ENCODE measurements at regions not wholly inside any gene's neighbourhood (a gene's known extent, or its start where the extent isn't known, plus 50 kb on each side); places are given as distances from the start of the nearest gene placed in this dataset.
"Not testable (repeated sequence)": the region's sequence is repeated elsewhere in the genome, so short reads cannot be mapped to it uniquely, and the experiment has no call there.

- DNase-seq (ENCODE audit: low read depth, low spot score) = no peak
- H3K4me3 ChIP-seq (ENCODE audit: control insufficient read depth in 2 of 3, extremely low read depth in 1 of 3, insufficient read depth in 2 of 3, low read depth in 1 of 3, low read length in 3 of 3) = no peak overlapping the region
- no peaks in the 10 kb centered on the region for H3K9me3 ChIP-seq (ENCODE audit: control insufficient read depth, low read depth, low read length)
- TF ChIP-seq, protein P1, sequence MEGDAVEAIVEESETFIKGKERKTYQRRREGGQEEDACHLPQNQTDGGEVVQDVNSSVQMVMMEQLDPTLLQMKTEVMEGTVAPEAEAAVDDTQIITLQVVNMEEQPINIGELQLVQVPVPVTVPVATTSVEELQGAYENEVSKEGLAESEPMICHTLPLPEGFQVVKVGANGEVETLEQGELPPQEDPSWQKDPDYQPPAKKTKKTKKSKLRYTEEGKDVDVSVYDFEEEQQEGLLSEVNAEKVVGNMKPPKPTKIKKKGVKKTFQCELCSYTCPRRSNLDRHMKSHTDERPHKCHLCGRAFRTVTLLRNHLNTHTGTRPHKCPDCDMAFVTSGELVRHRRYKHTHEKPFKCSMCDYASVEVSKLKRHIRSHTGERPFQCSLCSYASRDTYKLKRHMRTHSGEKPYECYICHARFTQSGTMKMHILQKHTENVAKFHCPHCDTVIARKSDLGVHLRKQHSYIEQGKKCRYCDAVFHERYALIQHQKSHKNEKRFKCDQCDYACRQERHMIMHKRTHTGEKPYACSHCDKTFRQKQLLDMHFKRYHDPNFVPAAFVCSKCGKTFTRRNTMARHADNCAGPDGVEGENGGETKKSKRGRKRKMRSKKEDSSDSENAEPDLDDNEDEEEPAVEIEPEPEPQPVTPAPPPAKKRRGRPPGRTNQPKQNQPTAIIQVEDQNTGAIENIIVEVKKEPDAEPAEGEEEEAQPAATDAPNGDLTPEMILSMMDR (optimal IDR thresholded peaks at IDR 0.05 in 1 of 3, IDR thresholded peaks at IDR 0.05 in 1 of 3, conservative IDR thresholded peaks at IDR 0.05 in 1 of 3; ENCODE audit: extremely low read depth in 1 of 3, insufficient read depth in 2 of 3, low read length in 3 of 3) = no peak
- no peak for TF ChIP-seq EZH2 (IDR thresholded peaks at IDR 0.05; ENCODE audit: low read length)
- H3K79me2 ChIP-seq (ENCODE audit: control insufficient read depth, insufficient read depth, low read length) = no peaks in the 10 kb centered on the region
- no peaks in the 10 kb centered on the region for H3K27me3 ChIP-seq (ENCODE audit: control insufficient read depth, extremely low read depth, insufficient read depth, low read length)
- H3K9ac ChIP-seq (ENCODE audit: control insufficient read depth, extremely low read depth, insufficient read depth, low read length) = no peak overlapping the region
- H2AFZ ChIP-seq (ENCODE audit: control insufficient read depth, low read length) = no peak overlapping the region
- H3K9me1 ChIP-seq (ENCODE audit: control insufficient read depth, extremely low read depth, insufficient read depth, low read length) = no peaks in the 10 kb centered on the region
- no peak overlapping the region for H3K27ac ChIP-seq (ENCODE audit: control insufficient read depth, insufficient read depth, low read length)
- H3K36me3 ChIP-seq (ENCODE audit: control insufficient read depth in 2 of 2, extremely low read depth in 1 of 2, insufficient read depth in 2 of 2, low read length in 2 of 2) = no peaks in the 10 kb centered on the region
- H3K4me1 ChIP-seq (ENCODE audit: control insufficient read depth, extremely low read depth, insufficient read depth, low read length) = no peaks in the 10 kb centered on the region
- dilution Hi-C loops (cut with MboI; ENCODE audit: extremely low pct_ligation_motif_present, low sequenced_read_pairs) = no loop called here
- no peak for FAIRE-seq
- H3K4me2 ChIP-seq (ENCODE audit: control insufficient read depth, extremely low read depth, insufficient read depth, low read depth, low read length) = no peak overlapping the region
- H4K20me1 ChIP-seq (ENCODE audit: control insufficient read depth, extremely low read depth, insufficient read depth, low read length) = no peaks in the 10 kb centered on the region
Observed at GRCh38 chr10:45118929-45119328, 118.2 kb downstream of the ZNF22 start.

DNA sequence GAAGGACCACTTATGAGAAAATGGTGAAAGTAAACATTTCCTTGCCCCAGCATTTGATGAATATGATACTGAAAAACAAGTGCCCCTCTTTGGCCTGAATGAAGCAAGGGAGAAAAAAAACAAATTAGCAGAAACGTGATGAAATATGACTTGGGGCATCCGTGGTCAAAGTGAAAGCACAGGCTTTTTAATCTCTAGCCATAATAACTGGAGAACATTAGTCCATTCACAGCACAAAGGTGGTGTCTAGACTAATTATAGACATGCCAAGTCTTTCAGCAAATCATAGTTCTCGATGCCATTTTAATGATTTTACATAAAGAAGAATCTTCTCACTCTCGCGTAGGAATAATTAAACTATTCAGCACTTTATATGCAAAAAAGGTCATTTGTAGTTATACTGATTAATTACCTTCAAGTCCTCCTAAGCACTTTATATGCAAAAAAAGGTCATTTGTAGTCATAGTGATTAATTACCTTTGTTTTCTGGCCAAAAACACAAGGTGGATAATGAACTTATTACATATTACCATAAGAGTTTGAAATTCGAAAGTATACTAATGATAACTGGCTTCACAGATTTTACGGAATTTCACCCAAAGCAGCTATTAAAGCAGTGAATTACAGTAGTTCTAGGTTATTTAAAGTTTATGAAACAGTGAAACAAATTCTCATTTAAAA is 121.6 kb downstream of the ZNF22 start:
- H3K4me2 ChIP-seq (ENCODE audit: control insufficient read depth, extremely low read depth, insufficient read depth, low read depth, low read length); H3K4me1 ChIP-seq (ENCODE audit: control insufficient read depth, extremely low read depth, insufficient read depth, low read length); H2AFZ ChIP-seq (ENCODE audit: control insufficient read depth, low read length); dilution Hi-C loops (cut with MboI; ENCODE audit: extremely low pct_ligation_motif_present, low sequenced_read_pairs); H3K36me3 ChIP-seq (ENCODE audit: control insufficient read depth in 2 of 2, extremely low read depth in 1 of 2, insufficient read depth in 2 of 2, low read length in 2 of 2); H3K9me1 ChIP-seq (ENCODE audit: control insufficient read depth, extremely low read depth, insufficient read depth, low read length); DNase-seq (ENCODE audit: low read depth, low spot score); H4K20me1 ChIP-seq (ENCODE audit: control insufficient read depth, extremely low read depth, insufficient read depth, low read length); H3K79me2 ChIP-seq (ENCODE audit: control insufficient read depth, insufficient read depth, low read length); H3K27me3 ChIP-seq (ENCODE audit: control insufficient read depth, extremely low read depth, insufficient read depth, low read length); H3K27ac ChIP-seq (ENCODE audit: control insufficient read depth, insufficient read depth, low read length); H3K9ac ChIP-seq (ENCODE audit: control insufficient read depth, extremely low read depth, insufficient read depth, low read length); FAIRE-seq; H3K4me3 ChIP-seq (ENCODE audit: control insufficient read depth in 2 of 3, extremely low read depth in 1 of 3, insufficient read depth in 2 of 3, low read depth in 1 of 3, low read length in 3 of 3); H3K9me3 ChIP-seq (ENCODE audit: control insufficient read depth, low read depth, low read length): not testable (repeated sequence)

All from keratinocyte (primary cell).